ENCODE measurements at regions not wholly inside any gene's neighbourhood (a gene's known extent, or its start where the extent isn't known, plus 50 kb on each side); places are given as distances from the start of the nearest gene placed in this dataset.

- no peak for DNase-seq
Measured at GRCh38 chr2:196546151-196546919, 93.2 kb upstream of the CCDC150 start.

- no peak for DNase-seq
Measured at GRCh38 chr2:196549052-196549451, 90.5 kb upstream of the CCDC150 start.

- DNase-seq, result no peak
Measured at GRCh38 chr2:196551014-196551413, 88.5 kb upstream of the CCDC150 start.

- DNase-seq, result no peak
Measured at GRCh38 chr2:196555161-196555560, 84.4 kb upstream of the CCDC150 start.

- no peak for DNase-seq
Measured at GRCh38 chr2:196555726-196556125, 83.8 kb upstream of the CCDC150 start.

GRCh38 chr2:196558497-196558896, 81.0 kb upstream of the CCDC150 start:
- no peak for DNase-seq

GRCh38 chr2:196563876-196564275, 75.6 kb upstream of the CCDC150 start:
- no peak for DNase-seq

- no peak for DNase-seq
Measured at GRCh38 chr2:196565106-196565765, 74.3 kb upstream of the CCDC150 start.

- DNase-seq, result no peak
Measured at GRCh38 chr2:196565982-196566381, 73.5 kb upstream of the CCDC150 start.

- no peak for DNase-seq
Measured at GRCh38 chr2:196566961-196567666, 72.4 kb upstream of the CCDC150 start.

- DNase-seq, result no peak
Measured at GRCh38 chr2:196568506-196568905, 71.0 kb upstream of the CCDC150 start.

- DNase-seq, result no peak
Measured at GRCh38 chr2:196584903-196585302, 54.6 kb upstream of the CCDC150 start.

- no peak for DNase-seq
Measured at GRCh38 chr2:196586511-196586991, 53.0 kb upstream of the CCDC150 start.

- DNase-seq, result no peak
Measured at GRCh38 chr2:196587056-196587455, 52.5 kb upstream of the CCDC150 start.

GRCh38 chr2:196587739-196588138, 51.8 kb upstream of the CCDC150 start:
- no peak for DNase-seq

GRCh38 chr2:196589419-196589818, 50.1 kb upstream of the CCDC150 start:
- DNase-seq, result no peak

Data from activated CD4-positive, CD25-positive, alpha-beta regulatory T cell (primary cell).